Skeletal muscle tissue (tissue), 3 donors: ENCODE measurements at regions not wholly inside any gene's neighbourhood (a gene's known extent, or its start where the extent isn't known, plus 50 kb on each side); places are given as distances from the start of the nearest gene placed in this dataset.
"Not testable (repeated sequence)": the region's sequence is repeated elsewhere in the genome, so short reads cannot be mapped to it uniquely, and the experiment has no call there.

ENCODE experiments used
- H3K27ac ChIP-seq: one replicate; pipeline ENCODE4 v1.7.0; 2013; ENCODE audit warnings: mild to moderate bottlenecking, low read depth, low read length, inconsistent platforms
- H3K27me3 ChIP-seq, 3 donors: one replicate each; pipeline ENCODE4 v1.7.0; 2013; ENCODE audit warnings: low read length in 3 of 3; ENCODE audit not compliant: control insufficient read depth in 3 of 3, insufficient read depth in 3 of 3
- H3K36me3 ChIP-seq, 3 donors: one replicate each; pipeline ENCODE4 v1.7.0; 2013; ENCODE audit warnings: low read length in 3 of 3; ENCODE audit not compliant: control insufficient read depth in 3 of 3, insufficient read depth in 3 of 3
- H3K4me1 ChIP-seq, 3 donors: one replicate each; pipeline ENCODE4 v1.7.0; 2013; ENCODE audit warnings: low read length in 3 of 3, mild to moderate bottlenecking in 3 of 3; ENCODE audit not compliant: control insufficient read depth in 3 of 3, insufficient read depth in 3 of 3
- H3K4me3 ChIP-seq, 3 donors: one replicate each; pipeline ENCODE4 v1.7.0; 2013; ENCODE audit warnings: low read length in 3 of 3
- H3K9ac ChIP-seq, 3 donors: one replicate each; pipeline ENCODE4 v1.7.0; 2013; ENCODE audit warnings: low read length in 3 of 3, mild to moderate bottlenecking in 3 of 3, moderate library complexity in 2 of 3, low read depth in 1 of 3
- H3K9me3 ChIP-seq, 3 donors: one replicate each; pipeline ENCODE4 v1.7.0; 2013; ENCODE audit warnings: low read length in 3 of 3; ENCODE audit not compliant: control insufficient read depth in 3 of 3
- donor health status: Osteomylitis.

- Histone ChIP-seq H3K27ac (no peak overlapping the region), H3K9me3 (no peaks in the 10 kb centered on the region), H3K36me3 (no peaks in the 10 kb centered on the region), H3K27me3 (no peaks in the 10 kb centered on the region), H3K4me1 (no peaks in the 10 kb centered on the region), H3K4me3 (no peak overlapping the region), H3K9ac (no peak overlapping the region)
Measured at GRCh38 chr4:170497689-170498088, 407.9 kb upstream of the AADAT start.

GRCh38 chr4:170497112-170497511, 407.4 kb upstream of the AADAT start:
- no peak overlapping the region for H3K4me3 ChIP-seq
- no peak overlapping the region for H3K27ac ChIP-seq
- no peak overlapping the region for H3K9ac ChIP-seq
- H3K27me3 ChIP-seq: no peaks in the 10 kb centered on the region
- H3K9me3 ChIP-seq: no peaks in the 10 kb centered on the region
- no peaks in the 10 kb centered on the region for H3K36me3 ChIP-seq
- H3K4me1 ChIP-seq: no peaks in the 10 kb centered on the region

- Histone ChIP-seq H3K27ac (no peak overlapping the region), H3K9ac (no peak overlapping the region), H3K27me3 (no peaks in the 10 kb centered on the region), H3K4me3 (no peak overlapping the region), H3K9me3 (no peaks in the 10 kb centered on the region), H3K4me1 (no peaks in the 10 kb centered on the region), H3K36me3 (no peaks in the 10 kb centered on the region)
Measured at GRCh38 chr4:170491981-170492380, 402.2 kb upstream of the AADAT start.

GRCh38 chr4:170476351-170476750, 386.6 kb upstream of the AADAT start:
- Histone ChIP-seq H3K9ac (no peak overlapping the region), H3K27me3 (no peaks in the 10 kb centered on the region), H3K4me1 (no peaks in the 10 kb centered on the region), H3K9me3 (no peaks in the 10 kb centered on the region), H3K27ac (no peak overlapping the region), H3K36me3 (no peaks in the 10 kb centered on the region), H3K4me3 (no peak overlapping the region)

GRCh38 chr4:170465429-170465828, 375.7 kb upstream of the AADAT start:
- Histone ChIP-seq H3K4me1 (no peaks in the 10 kb centered on the region), H3K27ac (no peak overlapping the region), H3K9ac (no peak overlapping the region), H3K27me3 (no peaks in the 10 kb centered on the region), H3K9me3 (no peaks in the 10 kb centered on the region), H3K4me3 (no peak overlapping the region), H3K36me3 (no peaks in the 10 kb centered on the region)

- H3K4me3 ChIP-seq: no peak overlapping the region
- no peaks in the 10 kb centered on the region for H3K27me3 ChIP-seq
- no peaks in the 10 kb centered on the region for H3K9me3 ChIP-seq
Measured at GRCh38 chr4:170464614-170465197, 374.9 kb upstream of the AADAT start.

GRCh38 chr4:170446782-170447181, 357.0 kb upstream of the AADAT start:
- Histone ChIP-seq H3K36me3 (no peaks in the 10 kb centered on the region), H3K4me3 (no peak overlapping the region), H3K9me3 (no peaks in the 10 kb centered on the region)

More at GRCh38 chr4:170464614-170465197, 374.9 kb upstream of the AADAT start:
- Histone ChIP-seq H3K9ac (no peak overlapping the region), H3K36me3 (no peaks in the 10 kb centered on the region), H3K4me1 (no peaks in the 10 kb centered on the region), H3K27ac (no peak overlapping the region)

GRCh38 chr4:170441146-170441545, 351.4 kb upstream of the AADAT start:
- H3K4me1 ChIP-seq, H3K9me3 ChIP-seq, H3K9ac ChIP-seq, H3K27ac ChIP-seq, H3K4me3 ChIP-seq, H3K27me3 ChIP-seq, H3K36me3 ChIP-seq: not testable (repeated sequence)

More at GRCh38 chr4:170446782-170447181, 357.0 kb upstream of the AADAT start:
- Histone ChIP-seq H3K27me3 (no peaks in the 10 kb centered on the region), H3K4me1 (no peaks in the 10 kb centered on the region), H3K27ac (no peak overlapping the region), H3K9ac (no peak overlapping the region)

GRCh38 chr4:170428929-170429328, 339.2 kb upstream of the AADAT start:
- H3K9me3 ChIP-seq: no peaks in the 10 kb centered on the region
- no peak overlapping the region for H3K4me3 ChIP-seq
- H3K27me3 ChIP-seq: no peaks in the 10 kb centered on the region
- H3K4me1 ChIP-seq: no peaks in the 10 kb centered on the region
- H3K36me3 ChIP-seq: no peaks in the 10 kb centered on the region
- no peak overlapping the region for H3K9ac ChIP-seq
- H3K27ac ChIP-seq: no peak overlapping the region

GRCh38 chr4:170425521-170426143, 335.9 kb upstream of the AADAT start:
- H3K4me1 ChIP-seq: no peaks in the 10 kb centered on the region
- no peak overlapping the region for H3K9ac ChIP-seq
- H3K4me3 ChIP-seq: no peak overlapping the region
- H3K9me3 ChIP-seq: no peaks in the 10 kb centered on the region
- no peaks in the 10 kb centered on the region for H3K36me3 ChIP-seq
- no peaks in the 10 kb centered on the region for H3K27me3 ChIP-seq
- H3K27ac ChIP-seq: no peak overlapping the region
